ENCODE measurements at regions not wholly inside any gene's neighbourhood (a gene's known extent, or its start where the extent isn't known, plus 50 kb on each side); places are given as distances from the start of the nearest gene placed in this dataset.

- no peak for DNase-seq (ENCODE audit: low read depth)
- H3K4me3 ChIP-seq (ENCODE audit: low read depth, low read length): no peak overlapping the region
- TF ChIP-seq, protein P1, sequence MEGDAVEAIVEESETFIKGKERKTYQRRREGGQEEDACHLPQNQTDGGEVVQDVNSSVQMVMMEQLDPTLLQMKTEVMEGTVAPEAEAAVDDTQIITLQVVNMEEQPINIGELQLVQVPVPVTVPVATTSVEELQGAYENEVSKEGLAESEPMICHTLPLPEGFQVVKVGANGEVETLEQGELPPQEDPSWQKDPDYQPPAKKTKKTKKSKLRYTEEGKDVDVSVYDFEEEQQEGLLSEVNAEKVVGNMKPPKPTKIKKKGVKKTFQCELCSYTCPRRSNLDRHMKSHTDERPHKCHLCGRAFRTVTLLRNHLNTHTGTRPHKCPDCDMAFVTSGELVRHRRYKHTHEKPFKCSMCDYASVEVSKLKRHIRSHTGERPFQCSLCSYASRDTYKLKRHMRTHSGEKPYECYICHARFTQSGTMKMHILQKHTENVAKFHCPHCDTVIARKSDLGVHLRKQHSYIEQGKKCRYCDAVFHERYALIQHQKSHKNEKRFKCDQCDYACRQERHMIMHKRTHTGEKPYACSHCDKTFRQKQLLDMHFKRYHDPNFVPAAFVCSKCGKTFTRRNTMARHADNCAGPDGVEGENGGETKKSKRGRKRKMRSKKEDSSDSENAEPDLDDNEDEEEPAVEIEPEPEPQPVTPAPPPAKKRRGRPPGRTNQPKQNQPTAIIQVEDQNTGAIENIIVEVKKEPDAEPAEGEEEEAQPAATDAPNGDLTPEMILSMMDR (conservative IDR thresholded peaks at IDR 0.05; ENCODE audit: low read depth, low read length): no peak
Observed at GRCh38 chr7:16284581-16284980, 136.8 kb downstream of the CRPPA start.

- TF ChIP-seq, protein P1 (conservative IDR thresholded peaks at IDR 0.05; ENCODE audit: low read depth, low read length): no peak
- DNase-seq (ENCODE audit: low read depth): no peak
- no peak overlapping the region for H3K4me3 ChIP-seq (ENCODE audit: low read depth, low read length)
Observed at GRCh38 chr7:16278167-16278787, 143.1 kb downstream of the CRPPA start.

DNA sequence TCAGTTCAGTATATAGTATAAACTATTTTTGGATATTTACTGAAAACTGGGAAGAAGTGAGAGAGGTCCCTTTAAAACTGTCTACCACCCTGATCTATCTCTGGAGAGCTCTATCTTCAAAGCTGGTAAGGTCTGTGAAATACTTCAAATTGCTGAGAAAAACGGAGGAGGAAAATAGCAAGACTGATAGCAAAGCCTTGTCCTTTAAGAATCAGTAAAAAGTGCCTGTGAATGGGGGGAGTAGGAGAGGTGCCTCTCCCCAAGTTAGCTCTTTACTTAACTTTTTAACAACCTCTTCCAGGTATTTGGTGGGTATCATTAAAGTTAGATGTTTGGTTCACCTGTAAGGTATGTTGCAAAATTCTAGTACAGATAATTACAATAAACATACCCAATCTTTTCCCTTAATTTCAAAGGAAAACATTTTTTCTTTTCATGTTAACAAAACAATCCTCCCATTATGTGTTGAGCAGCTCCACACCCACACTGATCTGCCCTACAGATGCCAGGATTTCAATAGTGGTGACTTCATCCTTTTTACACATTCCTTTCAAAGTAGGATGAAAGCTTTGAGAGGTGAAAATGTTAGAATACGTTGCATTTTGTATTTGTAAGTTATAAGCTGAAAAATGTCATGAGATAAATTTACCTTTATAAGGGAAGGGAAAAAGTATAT, 149.2 kb downstream of the CRPPA start:
- TF ChIP-seq, protein P1 (conservative IDR thresholded peaks at IDR 0.05; ENCODE audit: low read depth, low read length): no peak
- no peak overlapping the region for H3K4me3 ChIP-seq (ENCODE audit: low read depth, low read length)
- no peak for DNase-seq (ENCODE audit: low read depth)

GRCh38 chr7:16271355-16271915, 149.9 kb downstream of the CRPPA start:
- no peak overlapping the region for H3K4me3 ChIP-seq (ENCODE audit: low read depth, low read length)
- TF ChIP-seq, protein P1 (conservative IDR thresholded peaks at IDR 0.05; ENCODE audit: low read depth, low read length): no peak
- no peak for DNase-seq (ENCODE audit: low read depth)

DNA sequence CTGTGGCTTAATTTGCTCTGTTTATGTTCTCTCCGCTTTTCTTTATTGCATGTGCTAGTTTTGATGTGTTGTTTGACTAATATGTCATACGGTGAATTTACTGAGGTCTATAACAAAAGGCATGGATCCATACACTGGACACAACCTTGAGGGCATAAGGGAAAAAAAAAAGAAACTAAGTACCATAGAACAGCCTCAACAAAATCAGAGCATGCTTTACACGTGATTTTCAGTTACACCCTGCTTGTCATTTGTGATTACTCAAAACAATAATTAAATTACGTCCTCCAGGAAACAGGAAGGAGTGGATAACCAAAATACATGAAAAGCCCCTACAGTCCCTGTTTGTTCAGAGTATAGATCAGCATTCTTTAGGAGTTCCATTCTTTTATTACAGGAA, 150.5 kb downstream of the CRPPA start:
- H3K4me3 ChIP-seq (ENCODE audit: low read depth, low read length): no peak overlapping the region
- DNase-seq (ENCODE audit: low read depth): no peak
- TF ChIP-seq, protein P1 (conservative IDR thresholded peaks at IDR 0.05; ENCODE audit: low read depth, low read length): no peak

DNA sequence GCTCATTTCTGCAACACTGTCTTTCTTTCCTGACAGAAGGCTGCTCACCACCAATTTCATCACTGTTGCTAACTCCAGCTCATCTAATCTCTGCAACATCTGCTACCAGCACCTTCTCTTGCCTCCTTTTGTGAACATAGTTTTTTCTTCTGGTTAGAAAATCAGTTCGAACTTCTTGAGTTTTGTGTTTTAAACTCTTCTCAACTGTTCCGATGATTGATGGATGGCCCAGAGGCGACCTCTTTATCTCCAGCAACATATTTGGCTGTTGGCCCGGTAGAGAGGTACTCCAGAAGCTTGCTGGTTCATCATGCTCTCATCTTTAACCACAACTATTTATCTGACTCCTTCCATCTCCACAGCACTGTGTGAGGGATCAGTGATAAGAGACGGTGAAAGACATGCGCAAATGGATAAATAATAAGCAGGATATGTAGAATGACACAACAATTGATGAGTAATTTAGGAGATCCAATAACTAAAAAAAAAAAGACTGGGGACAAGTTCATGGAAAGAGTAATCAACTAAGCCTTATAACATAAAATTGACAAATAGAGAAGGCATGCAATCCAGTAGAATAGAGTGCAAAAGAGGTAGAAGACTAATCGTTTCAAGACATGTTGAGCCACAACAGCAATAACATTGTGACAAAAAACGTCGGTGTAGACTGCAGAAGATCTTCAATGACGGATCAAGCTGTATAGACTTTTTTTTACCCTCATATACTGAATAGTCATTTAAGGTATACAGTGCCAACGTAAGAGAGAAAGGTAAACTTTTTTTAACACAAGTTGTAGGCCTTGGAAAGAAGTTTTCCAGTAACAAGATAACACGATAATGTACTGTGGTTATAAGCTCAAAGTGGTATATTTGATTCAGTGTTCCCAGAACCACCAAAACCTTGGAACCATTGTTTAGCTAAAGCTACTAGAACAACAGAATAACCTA, 152.2 kb downstream of the CRPPA start:
- no peak overlapping the region for H3K4me3 ChIP-seq (ENCODE audit: low read depth, low read length)
- TF ChIP-seq, protein P1 (conservative IDR thresholded peaks at IDR 0.05; ENCODE audit: low read depth, low read length): no peak
- no peak for DNase-seq (ENCODE audit: low read depth)
